Neural progenitor cell (in vitro differentiated cells): ENCODE measurements at regions not wholly inside any gene's neighbourhood (a gene's known extent, or its start where the extent isn't known, plus 50 kb on each side); places are given as distances from the start of the nearest gene placed in this dataset.
A peak's percentile ranks its signal among the peaks of the same experiment; 100 is the strongest.

Experiments
- DNase-seq: peaks from one replicate; pipeline ENCODE4 v3.0.0-alpha.2; 2016; ENCODE audit warnings: low spot score
- H2AFZ ChIP-seq: fragments of 200-600 bp; sonication (generic); replicated peaks from 2 replicates; pipeline ENCODE4 v1.6.1; 2016; ENCODE audit warnings: antibody characterized with exemption
- H3F3A ChIP-seq: fragments of 200-600 bp; sonication (generic); 2 replicates; pipeline ENCODE4 v1.6.1; 2016; ENCODE audit warnings: antibody characterized with exemption, low read depth
- H3K27ac ChIP-seq: fragments of 200-600 bp; sonication (generic); 2 replicates; pipeline ENCODE4 v1.5.1; 2016; ENCODE audit warnings: mild to moderate bottlenecking
- H3K27me3 ChIP-seq: fragments of 200-600 bp; sonication (generic); 2 replicates; pipeline ENCODE4 v1.6.1; 2016; ENCODE audit warnings: mild to moderate bottlenecking, moderate library complexity
- H3K36me3 ChIP-seq: fragments of 200-600 bp; sonication (generic); 2 replicates; pipeline ENCODE4 v1.5.1; 2016
- H3K4me1 ChIP-seq: fragments of 200-600 bp; sonication (generic); 2 replicates; pipeline ENCODE4 v1.6.1; 2016; ENCODE audit warnings: mixed run types
- H3K4me2 ChIP-seq: fragments of 200-600 bp; sonication (generic); 2 replicates; pipeline ENCODE4 v1.6.1; 2016
- H3K4me3 ChIP-seq: fragments of 200-600 bp; sonication (generic); 2 replicates; pipeline ENCODE4 v1.5.1; 2016
- H3K79me2 ChIP-seq: fragments of 200-600 bp; sonication (generic); 2 replicates; pipeline ENCODE4 v1.6.1; 2016; ENCODE audit warnings: low read depth
- H3K9ac ChIP-seq: fragments of 200-600 bp; sonication (generic); 2 replicates; pipeline ENCODE4 v1.6.1; 2016
- H3K9me3 ChIP-seq: fragments of 200-600 bp; sonication (generic); 2 replicates; pipeline ENCODE4 v1.5.1; 2016; ENCODE audit warnings: low read depth
- H4K20me1 ChIP-seq: fragments of 200-600 bp; sonication (generic); 2 replicates; pipeline ENCODE4 v1.6.1; 2016; ENCODE audit warnings: low read depth
- H3K27ac Mint-ChIP-seq: 3 replicates; pipeline ENCODE4 v1.8.0; 2021; ENCODE audit warnings: mixed read lengths
- H3K27me3 Mint-ChIP-seq: 2 replicates; pipeline ENCODE4 v1.8.0; 2022; ENCODE audit warnings: low read depth, mild to moderate bottlenecking, inconsistent platforms, moderate library complexity, mixed read lengths; ENCODE audit not compliant: insufficient read depth
- H3K36me3 Mint-ChIP-seq: 3 replicates; pipeline ENCODE4 v1.8.0; 2021; ENCODE audit warnings: mixed read lengths
- H3K4me1 Mint-ChIP-seq: 3 replicates; pipeline ENCODE4 v1.8.0; 2021; ENCODE audit warnings: mixed read lengths
- H3K4me3 Mint-ChIP-seq: 3 replicates; pipeline ENCODE4 v1.8.0; 2021; ENCODE audit warnings: mild to moderate bottlenecking, moderate library complexity, mixed read lengths
- H3K9me3 Mint-ChIP-seq: 3 replicates; pipeline ENCODE4 v1.8.0; 2020; ENCODE audit warnings: mixed read lengths
- CTCF ChIP-seq: fragments of 200-600 bp; sonication (generic); IDR thresholded peaks from 2 replicates; pipeline ENCODE4 v1.5.1; 2017; ENCODE audit warnings: antibody characterized with exemption, mild to moderate bottlenecking
- EZH2 ChIP-seq: fragments of 200-600 bp; sonication (generic); IDR thresholded peaks from 2 replicates; pipeline ENCODE4 v1.6.1; 2017; ENCODE audit warnings: antibody characterized with exemption, mild to moderate bottlenecking, moderate library complexity
- EZH2phosphoT487 ChIP-seq: fragments of 200-600 bp; sonication (generic); IDR thresholded peaks from 2 replicates; pipeline ENCODE4 v1.6.1; 2017; ENCODE audit warnings: antibody characterized with exemption

GRCh38 chr3:44078863-44079262 is 162.8 kb upstream of the TOPAZ1 start:
- Histone ChIP-seq H3K9ac (no peak overlapping the region), H3K4me3 (no peak overlapping the region)

GRCh38 chr3:44079916-44080315 is 161.8 kb upstream of the TOPAZ1 start:
- H3K79me2 ChIP-seq = no peaks in the 10 kb centered on the region
- H3K27me3 ChIP-seq = no peaks in the 10 kb centered on the region
- no peaks in the 10 kb centered on the region for H3K36me3 ChIP-seq
- no peak overlapping the region for H3K9ac ChIP-seq
- Mint-ChIP-seq H3K36me3 (no peaks in the 10 kb centered on the region), H3K4me1 (peaks cover 21% of the 10 kb centered on the region), H3K4me3 (no peak overlapping the region), H3K27me3 (peaks cover 9% of the 10 kb centered on the region), H3K9me3 (no peaks in the 10 kb centered on the region), H3K27ac (no peak overlapping the region)
- DNase-seq = no peak
- TF ChIP-seq CTCF (no peak), EZH2 (no peak), EZH2phosphoT487 (no peak)
- H3K4me1 ChIP-seq = peaks cover 12% of the 10 kb centered on the region
- no peak overlapping the region for H2AFZ ChIP-seq
- H3K4me3 ChIP-seq = no peak overlapping the region
- no peaks in the 10 kb centered on the region for H4K20me1 ChIP-seq
- peaks cover 7% of the 10 kb centered on the region for H3F3A ChIP-seq
- H3K9me3 ChIP-seq = no peaks in the 10 kb centered on the region
- no peak overlapping the region for H3K27ac ChIP-seq
- no peak overlapping the region for H3K4me2 ChIP-seq

More at GRCh38 chr3:44078863-44079262, 162.8 kb upstream of the TOPAZ1 start:
- TF ChIP-seq EZH2phosphoT487 (no peak), EZH2 (no peak), CTCF (no peak)
- H4K20me1 ChIP-seq = no peaks in the 10 kb centered on the region
- Mint-ChIP-seq H3K9me3 (no peaks in the 10 kb centered on the region), H3K27ac (peak overlapping the region; percentile 70), H3K36me3 (no peaks in the 10 kb centered on the region), H3K4me1 (peaks cover 21% of the 10 kb centered on the region), H3K4me3 (peak overlapping the region; percentile 36), H3K27me3 (peaks cover 9% of the 10 kb centered on the region)
- H3K27me3 ChIP-seq = no peaks in the 10 kb centered on the region
- H3K79me2 ChIP-seq = no peaks in the 10 kb centered on the region
- DNase-seq = no peak
- H2AFZ ChIP-seq = no peak overlapping the region
- H3K4me1 ChIP-seq = peaks cover 12% of the 10 kb centered on the region
- H3F3A ChIP-seq = peaks cover 7% of the 10 kb centered on the region
- H3K36me3 ChIP-seq = no peaks in the 10 kb centered on the region
- H3K4me2 ChIP-seq = no peak overlapping the region
- no peaks in the 10 kb centered on the region for H3K9me3 ChIP-seq
- H3K27ac ChIP-seq = no peak overlapping the region

- Histone ChIP-seq H3K9ac (no peak overlapping the region), H3K27ac (no peak overlapping the region), H3K27me3 (no peaks in the 10 kb centered on the region), H3K9me3 (no peaks in the 10 kb centered on the region), H3K4me1 (peaks cover 12% of the 10 kb centered on the region), H3K79me2 (no peaks in the 10 kb centered on the region), H4K20me1 (no peaks in the 10 kb centered on the region), H2AFZ (peak overlapping the region; percentile 26), H3F3A (peaks cover 7% of the 10 kb centered on the region), H3K36me3 (no peaks in the 10 kb centered on the region), H3K4me3 (no peak overlapping the region), H3K4me2 (no peak overlapping the region)
- Mint-ChIP-seq H3K27ac (peak overlapping the region; percentile 33), H3K27me3 (peaks cover 9% of the 10 kb centered on the region), H3K9me3 (no peaks in the 10 kb centered on the region), H3K4me3 (no peak overlapping the region), H3K36me3 (no peaks in the 10 kb centered on the region), H3K4me1 (peaks cover 21% of the 10 kb centered on the region)
- DNase-seq = no peak
- no peak for TF ChIP-seq CTCF
- no peak for TF ChIP-seq EZH2
Measured at GRCh38 chr3:44080474-44081072, 161.1 kb upstream of the TOPAZ1 start.
